Stimulated activated CD8-positive, alpha-beta memory T cell treated with anti-CD3 and anti-CD28 coated beads, Interleukin-12 subunit alpha, Interleukin-12 subunit beta, amount 100 ng/mL, for 1 hour (primary cell): ENCODE measurements at regions not wholly inside any gene's neighbourhood (a gene's known extent, or its start where the extent isn't known, plus 50 kb on each side); places are given as distances from the start of the nearest gene placed in this dataset.

ENCODE experiments used
- DNase-seq: peaks from one replicate; pipeline ENCODE4 v3.0.0-alpha.2; 2020; ENCODE audit warnings: low read depth

DNA sequence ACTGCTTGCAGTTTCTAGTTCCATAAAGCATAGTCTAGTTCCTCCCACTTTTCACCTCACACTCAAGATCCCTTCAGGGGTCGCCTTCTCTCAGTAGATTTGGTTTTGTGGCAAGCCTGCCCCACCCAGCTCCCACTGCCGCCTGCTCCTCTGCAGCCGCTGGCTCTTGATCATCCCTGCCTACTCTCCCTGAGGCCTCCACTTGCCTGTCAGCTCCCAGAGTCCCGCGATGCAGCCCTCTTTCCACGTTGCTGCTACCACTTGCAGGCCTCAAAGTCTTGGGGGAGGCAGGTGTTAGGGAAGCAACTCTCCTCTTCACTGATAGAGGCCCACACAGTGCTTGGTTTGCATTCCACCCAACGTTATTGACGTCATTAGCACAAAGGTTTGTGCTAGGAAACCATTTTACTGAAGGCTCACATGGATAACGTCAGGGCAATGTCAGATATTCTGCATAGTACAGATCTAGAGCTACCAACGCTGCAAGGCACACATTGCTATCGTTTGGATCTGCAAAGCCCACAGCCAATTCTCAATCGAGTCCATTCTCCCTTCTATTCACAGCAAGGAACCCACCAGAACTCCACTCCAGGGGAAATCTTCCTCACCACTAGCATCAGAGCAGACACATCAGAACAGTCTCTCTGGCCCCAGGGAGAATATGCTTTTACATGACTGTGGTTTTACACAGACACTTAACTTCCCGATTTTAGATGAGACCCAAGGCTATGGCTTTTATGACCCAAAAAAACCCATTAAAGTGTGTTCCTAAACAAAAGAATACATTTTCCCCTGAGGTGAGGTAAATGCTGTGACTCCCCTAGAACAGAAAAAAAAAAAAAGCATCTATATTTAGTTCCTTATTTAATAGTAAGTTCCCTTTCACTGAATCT, 519.5 kb upstream of the CAMK1G start:
- DNase-seq: no peak

DNA sequence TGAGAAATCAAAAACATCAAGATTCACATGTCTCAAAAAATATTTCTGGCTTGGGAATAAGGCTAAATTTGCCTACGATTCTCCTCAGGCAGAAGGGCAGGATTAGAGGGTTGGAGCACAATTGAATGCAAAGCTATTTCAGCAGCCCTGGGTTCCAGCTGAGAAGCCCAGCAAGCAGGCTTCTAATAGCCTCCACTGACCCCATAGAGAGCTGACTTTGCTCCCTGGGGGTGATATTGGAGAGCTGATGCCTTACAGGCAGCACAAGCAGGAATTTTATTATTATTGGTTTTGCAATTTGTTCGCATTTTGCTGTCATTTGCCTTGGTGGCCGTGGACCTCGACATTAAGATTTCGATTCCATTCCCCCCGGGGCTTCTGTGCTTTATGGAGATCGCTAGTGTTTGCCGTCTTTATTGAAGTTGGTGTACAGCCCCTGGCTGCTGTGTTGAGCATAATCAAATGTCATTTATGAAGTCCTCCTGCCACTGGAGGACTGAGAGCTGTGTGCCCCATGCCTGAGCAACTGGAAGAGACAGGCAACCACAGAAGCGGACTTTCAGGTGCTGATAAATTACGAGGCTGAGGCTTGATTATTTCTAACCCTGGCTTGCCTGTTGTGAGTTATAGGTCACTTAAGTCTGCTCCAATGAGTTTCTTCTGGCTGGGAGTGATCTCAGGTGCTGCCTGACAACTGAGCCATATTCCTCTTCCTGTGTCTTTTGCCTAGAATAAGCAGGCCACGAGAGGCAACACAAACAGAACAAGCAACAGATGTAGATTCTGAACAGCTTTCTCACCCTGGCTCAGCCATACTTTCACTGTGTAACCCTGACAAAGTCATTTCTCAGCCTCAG, 518.4 kb upstream of the CAMK1G start:
- no peak for DNase-seq

DNA sequence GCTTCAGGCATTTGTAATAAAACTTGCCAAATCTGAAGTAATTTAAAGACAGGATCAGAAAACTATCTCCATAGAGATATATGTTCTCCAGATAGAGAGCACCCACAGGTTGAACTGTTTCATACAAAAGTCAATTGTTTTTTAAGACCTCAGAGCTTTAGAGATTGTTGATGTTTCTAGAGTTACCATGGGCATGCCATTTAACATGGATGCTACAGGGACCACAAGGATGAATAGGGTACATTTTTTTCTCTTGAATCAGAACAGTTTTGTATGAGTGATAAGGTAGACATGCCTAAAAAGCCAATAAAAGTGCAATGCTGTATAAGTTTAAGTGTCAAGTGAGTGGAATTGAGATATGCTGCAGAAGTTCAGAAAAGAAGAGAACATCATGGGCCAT, 511.0 kb upstream of the CAMK1G start:
- DNase-seq: no peak

DNA sequence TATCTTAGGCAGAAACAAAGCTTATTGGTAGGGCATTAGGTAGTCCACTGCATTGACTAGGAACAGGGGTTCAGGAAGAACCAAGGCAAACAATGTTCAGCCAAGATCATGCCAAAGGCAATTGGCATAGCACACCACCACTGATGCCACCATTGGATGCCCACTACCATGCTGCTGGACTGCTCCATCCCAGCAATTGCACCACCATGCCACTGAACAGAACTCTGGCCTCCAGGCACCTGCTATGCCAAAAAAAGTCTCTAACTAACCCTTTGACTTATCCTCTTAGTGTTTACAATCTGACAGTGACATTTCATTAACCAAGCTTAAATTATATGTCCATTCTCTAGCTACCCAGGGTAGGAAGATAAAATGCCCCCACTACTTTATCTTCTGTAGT, 509.6 kb upstream of the CAMK1G start:
- no peak for DNase-seq

DNA sequence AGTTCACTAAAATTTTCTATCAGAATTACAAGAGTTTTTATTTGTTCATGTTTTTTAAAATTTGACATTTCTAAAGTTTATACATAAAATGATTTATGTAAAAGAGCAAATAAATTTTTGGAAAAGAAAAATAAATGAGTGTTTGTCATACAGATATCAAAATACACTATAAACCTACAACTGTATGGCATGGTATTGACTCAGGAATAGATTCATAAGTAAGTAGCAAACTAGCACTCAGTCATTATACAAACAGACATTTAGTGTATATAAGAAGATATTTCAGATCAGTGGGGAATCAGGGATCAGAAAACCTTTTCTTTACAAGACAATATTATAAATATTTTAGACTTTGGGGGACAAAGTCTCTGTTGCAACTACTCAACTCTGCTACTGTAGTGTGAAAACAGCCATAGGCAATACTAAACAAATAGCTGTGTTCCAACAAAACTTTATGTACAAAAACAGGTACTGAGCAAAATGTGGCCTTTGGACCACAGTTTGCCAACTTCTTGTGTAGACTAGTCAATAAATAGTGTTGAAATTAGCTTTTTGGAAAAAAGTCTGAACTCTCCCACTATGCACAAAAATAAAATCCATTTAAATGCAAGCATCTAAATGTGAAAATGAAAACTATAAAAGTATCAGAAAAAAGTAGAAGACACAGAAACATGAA, 508.8 kb upstream of the CAMK1G start:
- no peak for DNase-seq

DNA sequence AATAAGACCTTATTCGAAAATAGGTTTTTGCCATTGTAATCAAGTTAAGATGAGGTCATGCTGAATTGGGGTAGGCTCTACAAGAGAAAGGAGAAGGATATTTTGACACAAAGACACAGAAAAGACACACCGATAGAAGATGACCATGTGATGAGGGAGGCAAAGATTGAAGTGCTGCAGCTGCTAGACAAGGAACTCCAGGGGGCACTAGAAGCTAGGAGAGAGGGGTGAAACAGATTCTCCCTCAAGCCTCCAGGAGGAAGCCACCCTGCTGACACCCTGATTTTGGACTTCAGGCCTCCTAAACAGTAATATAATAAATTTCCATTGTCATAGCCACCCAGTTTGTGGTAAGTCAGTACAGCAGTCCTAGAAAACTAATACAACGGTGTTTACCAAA, 506.8 kb upstream of the CAMK1G start:
- DNase-seq: no peak

DNA sequence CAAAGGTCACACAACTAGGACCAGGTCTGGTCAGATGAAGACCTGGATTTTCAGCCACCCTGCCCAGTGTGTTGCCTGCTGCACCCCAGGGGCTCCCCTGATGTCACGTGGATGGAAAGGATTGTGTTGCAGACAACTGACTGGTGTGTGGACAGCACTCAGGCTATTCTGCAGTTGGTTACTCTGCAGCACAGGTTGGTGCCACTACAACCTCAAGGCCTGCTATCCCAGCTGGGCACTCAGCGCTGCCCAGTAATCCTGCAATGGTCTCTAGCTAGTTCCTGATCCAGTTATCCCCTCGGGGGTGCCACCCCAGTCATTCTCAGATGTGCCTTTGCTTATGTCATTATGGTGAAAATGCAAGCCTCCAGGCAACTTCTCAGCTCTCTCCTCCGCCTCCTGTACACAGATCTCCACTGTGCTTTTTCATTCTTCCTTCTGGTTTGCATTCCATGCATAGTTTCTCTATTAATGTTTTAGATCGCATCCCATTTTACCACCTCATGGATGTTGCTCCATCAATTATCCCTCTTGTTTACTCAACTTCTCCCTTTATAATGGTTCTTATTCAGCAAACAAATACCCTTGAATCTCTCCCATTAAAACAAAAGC, 503.2 kb upstream of the CAMK1G start:
- DNase-seq: no peak

DNA sequence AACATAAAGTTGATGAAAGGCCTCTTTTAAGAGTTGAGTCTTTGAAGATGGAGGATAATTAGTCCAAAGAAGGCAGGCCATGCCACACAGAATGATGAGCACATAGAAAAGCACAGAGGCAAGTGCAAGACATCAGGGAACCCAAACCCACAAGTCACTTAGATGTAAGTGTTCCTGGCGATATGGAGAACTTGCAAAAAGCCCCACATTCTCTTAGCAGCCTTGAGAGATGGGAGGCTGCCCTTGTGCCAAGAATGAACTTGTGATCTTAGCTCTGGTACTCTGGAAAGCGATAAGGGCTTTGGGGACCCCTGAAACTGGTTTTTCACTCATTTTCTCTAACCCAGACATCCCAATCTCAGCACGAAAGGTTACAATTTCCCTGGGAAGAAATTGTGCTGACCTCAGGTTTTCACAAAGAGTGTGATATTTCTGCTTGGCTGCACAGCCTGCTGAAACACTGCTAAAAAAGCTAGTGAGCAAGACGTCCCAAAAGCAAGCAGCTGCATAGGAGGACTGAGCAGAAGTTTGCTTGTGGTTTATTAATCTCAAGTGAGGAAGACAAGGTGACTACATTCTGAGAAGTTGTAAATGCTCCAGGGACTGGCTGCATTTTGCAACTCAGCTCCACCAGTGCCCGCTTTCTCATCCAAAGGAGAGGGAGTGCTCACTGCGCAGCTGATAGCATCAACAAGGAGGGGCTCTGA, 496.9 kb upstream of the CAMK1G start:
- no peak for DNase-seq

DNA sequence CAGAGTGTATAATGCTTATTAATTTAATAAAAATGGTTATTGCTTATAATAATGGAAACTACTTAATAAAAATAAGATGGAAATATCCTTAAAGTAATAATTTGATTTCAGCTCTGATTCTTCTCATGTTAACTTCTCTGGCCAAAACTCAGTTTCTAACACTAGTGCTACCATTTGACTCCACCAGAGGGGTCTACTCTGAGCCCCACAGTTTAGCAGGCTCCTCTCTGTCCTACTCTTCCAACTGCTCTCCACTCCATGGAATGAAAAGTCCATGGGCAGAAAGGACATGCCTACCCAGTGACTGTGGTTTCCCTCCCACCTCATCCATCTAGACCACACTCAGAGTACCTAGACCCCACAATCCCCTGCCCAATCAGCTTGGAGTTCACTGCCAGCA, 489.1 kb upstream of the CAMK1G start:
- DNase-seq: no peak

DNA sequence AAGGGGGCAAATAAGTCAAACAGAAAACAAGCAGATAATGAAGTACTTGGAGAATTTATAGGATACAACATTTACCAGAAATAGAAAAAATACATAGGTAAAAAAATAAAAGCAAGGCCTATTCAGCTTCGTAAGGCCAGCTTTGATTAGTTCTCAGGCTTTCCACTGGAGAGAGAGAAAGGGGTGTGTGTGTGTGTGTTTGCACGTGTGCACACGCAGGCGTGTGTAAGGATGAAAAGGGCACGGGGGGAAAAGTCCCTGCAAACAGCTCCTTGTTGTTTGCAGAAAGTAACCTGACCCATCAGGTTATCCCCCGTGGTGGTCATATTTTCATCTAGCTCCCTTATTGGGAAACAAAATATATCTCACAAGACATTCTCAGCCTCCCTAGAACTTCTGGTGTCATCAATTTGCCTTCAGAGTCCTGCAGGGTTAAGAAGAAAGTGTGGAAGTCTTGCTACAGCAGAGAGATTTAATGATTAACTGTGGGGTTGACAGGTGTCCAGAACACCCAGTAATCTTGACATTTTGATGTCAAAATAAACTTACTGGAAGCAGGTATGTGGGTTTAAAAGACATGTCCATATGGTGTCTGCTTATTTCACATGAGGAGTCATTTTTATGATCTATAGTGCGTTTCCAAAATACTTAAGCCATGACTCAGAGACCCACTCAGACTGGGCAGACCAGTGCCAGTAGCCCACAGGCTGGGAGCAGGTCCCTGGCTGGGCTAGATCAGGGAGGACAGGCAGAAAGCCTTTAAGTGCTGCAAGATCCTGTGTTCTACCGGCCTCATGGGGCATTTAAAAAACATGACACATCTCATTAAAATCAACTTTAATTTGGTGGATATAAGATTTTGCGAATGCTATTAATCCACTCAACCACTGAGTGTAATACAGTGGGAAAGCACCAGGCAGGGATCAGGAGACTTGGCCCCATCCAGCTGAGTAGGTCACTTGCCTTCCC, 487.6 kb upstream of the CAMK1G start:
- no peak for DNase-seq

DNA sequence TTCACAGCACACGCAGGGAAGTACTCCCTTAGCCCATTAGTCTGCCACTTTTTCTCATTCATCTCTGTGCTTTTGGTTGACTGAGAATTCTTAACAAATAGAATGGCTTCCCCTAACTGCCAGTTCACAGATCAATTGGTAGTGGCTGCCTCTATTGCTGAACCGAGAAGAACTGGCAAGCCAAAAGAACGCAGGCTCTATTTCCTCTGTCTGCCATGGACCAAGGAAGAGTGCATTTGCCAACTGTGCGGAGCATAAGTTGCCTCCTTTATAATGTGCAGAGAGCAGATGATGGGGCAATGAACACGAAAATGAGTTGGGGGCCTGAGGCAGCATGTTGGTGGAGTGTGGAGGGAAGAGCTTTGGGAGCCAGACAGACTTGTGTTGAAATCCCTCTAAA, 483.1 kb upstream of the CAMK1G start:
- DNase-seq: no peak

DNA sequence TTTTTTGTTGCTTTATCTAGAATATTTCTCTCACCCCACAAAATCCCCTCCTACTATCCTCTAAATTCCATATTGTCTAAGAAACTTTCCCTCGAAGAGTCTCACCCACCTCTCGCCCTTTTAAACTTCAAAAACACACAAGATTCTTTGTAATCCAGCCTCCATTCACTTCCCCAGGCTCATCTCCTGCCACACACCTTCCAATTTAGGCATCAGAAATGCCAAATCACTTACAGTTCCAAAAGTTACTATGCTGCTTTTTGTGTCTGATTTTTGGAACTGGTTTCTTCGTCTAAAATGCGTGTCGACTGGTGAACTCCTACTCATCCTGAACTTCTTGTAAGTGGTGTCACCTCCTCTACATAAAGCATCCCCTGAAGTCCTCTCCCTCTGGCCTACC, 482.4 kb upstream of the CAMK1G start:
- DNase-seq: no peak

DNA sequence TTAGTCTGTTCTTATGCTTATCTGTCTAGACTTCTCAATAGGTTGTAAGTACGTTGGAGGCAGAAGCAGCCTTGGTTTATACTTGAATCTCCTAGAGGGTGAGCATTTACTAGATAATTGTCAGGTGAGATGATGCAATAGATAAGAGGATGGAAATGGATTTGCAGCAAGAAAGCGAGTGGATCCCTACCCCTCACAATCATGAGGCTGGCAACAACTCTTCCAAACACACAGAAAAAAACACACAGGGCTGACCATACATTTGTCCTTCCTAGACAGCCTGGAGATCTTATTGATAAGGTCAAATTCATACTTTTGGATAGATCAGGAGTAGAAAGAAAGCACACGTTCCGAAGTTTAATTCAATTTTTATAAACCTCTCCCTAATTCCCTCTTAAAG, 481.4 kb upstream of the CAMK1G start:
- no peak for DNase-seq

DNA sequence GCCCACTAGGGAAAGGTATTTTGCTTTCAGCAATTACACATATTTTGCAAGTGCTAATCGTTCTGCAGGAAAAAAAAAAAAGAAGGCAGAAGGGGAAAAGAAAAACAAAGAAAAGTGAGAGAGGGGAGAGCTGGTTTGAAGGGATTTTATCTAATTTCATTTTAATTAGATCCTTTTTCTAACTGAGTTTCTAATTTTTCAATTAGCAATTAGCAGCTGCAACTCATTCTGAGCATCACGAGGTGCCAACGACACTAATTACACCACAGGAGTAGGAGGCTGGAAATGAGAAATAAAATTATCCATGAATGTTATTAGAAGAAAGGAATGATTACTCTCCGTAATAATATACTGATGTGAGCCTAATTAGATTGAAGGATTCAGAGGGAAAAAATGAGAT, 481.0 kb upstream of the CAMK1G start:
- DNase-seq: no peak

DNA sequence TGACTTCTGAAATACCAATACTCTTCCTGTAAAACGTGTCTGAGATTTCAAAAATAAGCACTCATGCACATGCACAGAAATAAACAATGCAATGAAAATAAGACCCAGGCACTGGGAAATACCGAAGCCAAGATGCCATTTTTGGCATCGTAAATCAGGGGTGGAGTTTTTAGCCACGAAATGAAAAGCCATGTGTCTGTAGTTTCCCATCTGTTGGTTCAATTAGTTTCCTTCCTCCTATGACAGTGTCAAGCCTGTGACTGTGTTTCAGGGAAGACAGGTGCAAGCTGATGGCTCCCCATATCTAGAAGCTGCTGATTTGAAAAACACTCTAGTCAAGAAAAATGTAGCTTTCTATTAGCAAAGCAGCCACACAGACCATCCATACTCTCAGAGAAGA, 480.4 kb upstream of the CAMK1G start:
- DNase-seq: no peak

DNA sequence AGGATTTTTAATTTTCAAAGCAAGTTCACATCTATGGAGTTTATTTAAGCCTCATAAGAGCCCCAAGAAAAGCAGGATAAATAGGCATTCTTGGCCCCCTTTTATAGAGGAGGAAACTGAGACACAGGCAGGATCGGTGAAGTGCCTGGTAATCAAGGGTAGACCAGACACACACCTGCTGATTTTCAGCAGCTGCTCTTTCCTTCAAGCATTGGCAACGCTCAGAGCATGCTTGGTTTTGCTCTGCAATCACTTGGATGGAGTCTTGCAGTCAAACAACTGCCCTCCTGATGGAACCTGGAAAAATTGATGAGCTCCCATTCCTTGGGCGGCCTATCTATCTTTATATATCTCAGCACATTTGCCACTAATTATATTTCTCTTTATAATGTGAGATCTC, 478.9 kb upstream of the CAMK1G start:
- no peak for DNase-seq

DNA sequence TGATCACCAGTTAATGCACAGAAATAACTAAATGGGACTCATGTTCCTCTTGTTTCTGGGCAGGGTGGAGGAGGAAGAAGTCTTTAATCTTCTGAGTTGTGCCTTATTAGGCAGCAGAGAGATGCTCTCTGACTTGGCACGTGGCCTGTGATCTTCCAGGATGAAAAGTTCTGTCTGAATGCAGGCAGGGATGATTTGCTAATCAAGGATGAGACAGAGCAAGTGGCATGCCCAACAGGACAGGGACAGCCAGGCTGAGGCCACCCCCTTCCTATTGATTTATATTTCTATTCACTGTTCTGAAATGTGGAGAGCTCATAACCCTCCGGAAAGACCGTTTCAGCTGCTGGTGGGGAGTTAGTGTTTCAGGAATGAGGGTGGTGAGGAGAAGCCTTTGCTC, 477.8 kb upstream of the CAMK1G start:
- no peak for DNase-seq

DNA sequence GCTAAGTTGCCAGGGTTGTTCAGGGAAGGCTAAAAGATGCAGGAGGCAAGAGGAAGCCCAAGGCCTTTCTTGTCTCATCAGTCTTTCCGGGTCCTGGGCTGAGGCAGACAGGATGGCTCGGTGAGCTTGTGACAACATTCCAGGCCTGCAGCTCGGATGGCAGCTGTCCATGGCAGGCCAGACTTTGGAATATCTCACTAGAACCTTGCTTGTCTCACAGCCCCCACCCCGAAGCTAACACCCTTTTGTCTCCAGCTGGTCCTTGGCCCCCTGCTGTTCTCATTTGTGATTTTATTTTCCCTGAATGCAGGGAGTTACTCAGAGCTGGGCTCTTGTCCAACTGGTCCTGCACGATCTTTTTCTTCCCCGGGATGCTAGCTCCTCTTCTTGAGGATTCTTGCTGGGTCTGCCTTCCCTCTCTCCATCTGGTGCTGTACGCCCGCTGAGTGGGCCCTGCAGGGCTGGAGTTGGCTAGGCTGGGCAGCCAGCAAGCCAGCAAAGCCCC, 477.2 kb upstream of the CAMK1G start:
- DNase-seq: no peak

DNA sequence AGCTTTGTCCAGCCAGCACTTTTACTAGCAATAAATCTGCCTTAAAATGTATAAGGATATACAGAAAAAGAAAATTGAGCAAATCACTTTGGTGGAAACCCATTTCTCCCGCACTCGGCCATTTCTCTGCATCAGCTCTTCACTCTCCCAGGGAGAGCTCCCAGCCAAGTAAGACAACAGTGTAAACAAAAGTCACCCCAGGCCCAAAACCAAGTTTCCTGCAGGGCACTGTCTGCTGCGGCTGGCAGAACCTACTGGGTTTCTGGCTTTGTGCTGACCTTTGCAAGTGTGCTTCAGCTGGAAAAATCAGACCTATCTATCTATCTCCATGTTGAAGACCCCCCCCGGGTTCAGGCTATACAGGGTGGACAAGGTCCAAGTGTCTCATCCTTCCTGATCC, 476.7 kb upstream of the CAMK1G start:
- DNase-seq: no peak

DNA sequence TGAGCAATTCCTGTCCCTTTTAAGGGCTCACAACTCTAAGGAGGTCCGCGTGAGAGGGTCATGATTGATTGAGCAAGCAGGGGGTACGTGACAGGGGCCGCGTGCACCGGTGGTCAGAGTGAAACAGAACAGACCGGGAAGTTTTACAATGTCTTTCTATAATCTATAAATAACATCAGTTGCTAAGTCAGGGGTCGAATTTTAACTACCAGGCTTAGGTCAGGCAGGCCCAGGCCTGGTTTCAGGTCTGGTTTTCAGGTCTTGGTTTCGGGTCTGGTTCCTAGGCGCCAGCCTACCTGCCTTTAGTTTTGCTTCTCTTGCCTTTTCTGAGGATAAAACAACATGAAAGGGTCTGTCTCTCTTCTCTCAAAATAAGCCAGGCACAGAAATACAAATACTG, 476.0 kb upstream of the CAMK1G start:
- DNase-seq: no peak
